ENCODE measurements at regions not wholly inside any gene's neighbourhood (a gene's known extent, or its start where the extent isn't known, plus 50 kb on each side); places are given as distances from the start of the nearest gene placed in this dataset.

- H3K27ac ChIP-seq = no peak overlapping the region
- H3K4me3 ChIP-seq = no peak overlapping the region
- no peak for DNase-seq
- no peak for TF ChIP-seq CTCF (IDR thresholded peaks at IDR 0.05)
- H3K27me3 ChIP-seq = no peaks in the 10 kb centered on the region
- intact Hi-C loops (cut with DNase I) = no loop called here
- H3K36me3 ChIP-seq = no peaks in the 10 kb centered on the region
- H3K9me3 ChIP-seq = no peaks in the 10 kb centered on the region
- H3K4me1 ChIP-seq = no peaks in the 10 kb centered on the region
- no peak overlapping the region for H3K9ac ChIP-seq (ENCODE audit: low read depth in 2 of 2, low read length in 2 of 2)
These were observed 578.5 kb upstream of the PTCHD4 start for GRCh38 chr6:48689498-48689897.

GRCh38 chr6:48678390-48678789 lies 567.4 kb upstream of the PTCHD4 start:
- no peaks in the 10 kb centered on the region for H3K36me3 ChIP-seq
- H3K27ac ChIP-seq = no peak overlapping the region
- no peak for TF ChIP-seq CTCF (IDR thresholded peaks at IDR 0.05)
- intact Hi-C loops (cut with DNase I) = no loop called here
- no peak overlapping the region for H3K4me3 ChIP-seq
- H3K4me1 ChIP-seq = no peaks in the 10 kb centered on the region
- H3K27me3 ChIP-seq = no peaks in the 10 kb centered on the region
- H3K9ac ChIP-seq (ENCODE audit: low read depth in 2 of 2, low read length in 2 of 2) = no peak overlapping the region
- DNase-seq = no peak
- H3K9me3 ChIP-seq = no peaks in the 10 kb centered on the region

GRCh38 chr6:48671505-48671904 lies 560.5 kb upstream of the PTCHD4 start:
- Histone ChIP-seq H3K27ac (no peak overlapping the region), H3K9me3 (no peaks in the 10 kb centered on the region), H3K4me3 (no peak overlapping the region), H3K36me3 (no peaks in the 10 kb centered on the region), H3K4me1 (no peaks in the 10 kb centered on the region), H3K27me3 (no peaks in the 10 kb centered on the region), H3K9ac (ENCODE audit: low read depth in 2 of 2, low read length in 2 of 2) (no peak overlapping the region)
- intact Hi-C loops (cut with DNase I) = no loop called here
- no peak for DNase-seq
- TF ChIP-seq CTCF (IDR thresholded peaks at IDR 0.05) = no peak

- Histone ChIP-seq H3K9ac (ENCODE audit: low read depth in 2 of 2, low read length in 2 of 2) (no peak overlapping the region), H3K9me3 (no peaks in the 10 kb centered on the region), H3K4me1 (no peaks in the 10 kb centered on the region), H3K27ac (no peak overlapping the region), H3K27me3 (no peaks in the 10 kb centered on the region), H3K4me3 (no peak overlapping the region), H3K36me3 (no peaks in the 10 kb centered on the region)
- intact Hi-C loops (cut with DNase I) = no loop called here
- DNase-seq = no peak
- TF ChIP-seq CTCF (IDR thresholded peaks at IDR 0.05) = no peak
These were observed 559.5 kb upstream of the PTCHD4 start for GRCh38 chr6:48670546-48670945.

GRCh38 chr6:48667797-48668196 lies 556.8 kb upstream of the PTCHD4 start:
- no peaks in the 10 kb centered on the region for H3K9me3 ChIP-seq
- intact Hi-C loops (cut with DNase I) = no loop called here
- no peak for TF ChIP-seq CTCF (IDR thresholded peaks at IDR 0.05)
- H3K36me3 ChIP-seq = no peaks in the 10 kb centered on the region
- H3K4me3 ChIP-seq = no peak overlapping the region
- H3K4me1 ChIP-seq = no peaks in the 10 kb centered on the region
- H3K27me3 ChIP-seq = no peaks in the 10 kb centered on the region
- H3K27ac ChIP-seq = no peak overlapping the region
- DNase-seq = no peak
- no peak overlapping the region for H3K9ac ChIP-seq (ENCODE audit: low read depth in 2 of 2, low read length in 2 of 2)

GRCh38 chr6:48664826-48665225 lies 553.8 kb upstream of the PTCHD4 start:
- TF ChIP-seq CTCF (IDR thresholded peaks at IDR 0.05) = no peak
- Histone ChIP-seq H3K4me3 (no peak overlapping the region), H3K27me3 (no peaks in the 10 kb centered on the region), H3K9ac (ENCODE audit: low read depth in 2 of 2, low read length in 2 of 2) (no peak overlapping the region), H3K9me3 (no peaks in the 10 kb centered on the region), H3K4me1 (no peaks in the 10 kb centered on the region), H3K27ac (no peak overlapping the region), H3K36me3 (no peaks in the 10 kb centered on the region)
- no peak for DNase-seq
- intact Hi-C loops (cut with DNase I) = no loop called here

Data from colonic mucosa (tissue), 4 donors.